Left cardiac atrium (tissue), 4 donors: ENCODE measurements at regions not wholly inside any gene's neighbourhood (a gene's known extent, or its start where the extent isn't known, plus 50 kb on each side); places are given as distances from the start of the nearest gene placed in this dataset.

Experiments
- ATAC-seq, 2 donors: fragments of 200-7000 bp; cut with Tn5 transposase; one replicate each; pipeline ENCODE4 v1.9.1; 2020; ENCODE audit warnings: mild to moderate bottlenecking in 2 of 2, moderate library complexity in 2 of 2
- DNase-seq: peaks from one replicate; pipeline ENCODE4 v3.0.0-alpha.2; 2020
- intact Hi-C, 2 donors: fragments of 100-400 bp; cut with DNase I; formaldehyde crosslinking; loops; one replicate each; pipeline versions ENCODE4 v1.14.1 to v1.15.1; 2022 to 2023
- donor health status: DM: no; HTN: yes; CAD: no.
- donor health status: DM: no; HTN: yes; CAD: no; lungs with severe emphysema.
- donor health status: DM: yes; HTN: yes; CAD: no.
- donor health status: Dilated cardiomyopathy.

GRCh38 chr4:122044501-122044900 is 92.6 kb upstream of the TRPC3 start:
- no peak for DNase-seq
- intact Hi-C loops = no loop called here
- no peak for ATAC-seq

GRCh38 chr4:122041312-122041711 is 89.5 kb upstream of the TRPC3 start:
- ATAC-seq (peak; percentile 90 to 92), DNase-seq (no peak)
- intact Hi-C loops = no loop called here

- intact Hi-C loops = no loop called here
- no peak for ATAC-seq
- no peak for DNase-seq
Measured at GRCh38 chr4:122038896-122039295, 87.0 kb upstream of the TRPC3 start.

GRCh38 chr4:122034619-122035018 is 82.8 kb upstream of the TRPC3 start:
- DNase-seq = no peak
- intact Hi-C loops = no loop called here

GRCh38 chr4:122027203-122027602 is 75.3 kb upstream of the TRPC3 start:
- ATAC-seq = no peak
- intact Hi-C loops = no loop called here
- DNase-seq = no peak

More at GRCh38 chr4:122034619-122035018, 82.8 kb upstream of the TRPC3 start:
- no peak for ATAC-seq

- no peak for DNase-seq
- intact Hi-C loops = no loop called here
- ATAC-seq = peak; percentile 8 to 34
Measured at GRCh38 chr4:122017296-122017695, 65.4 kb upstream of the TRPC3 start.

GRCh38 chr4:122015203-122015602 is 63.3 kb upstream of the TRPC3 start:
- intact Hi-C loops = no loop called here
- DNase-seq (no peak), ATAC-seq (peak in 1 of 2 donors; percentile 64)

GRCh38 chr4:122012735-122013134 is 60.9 kb upstream of the TRPC3 start:
- ATAC-seq = peak in 1 of 2 donors; percentile 82
- intact Hi-C loops = no loop called here
- DNase-seq = no peak

- no peak for DNase-seq
- intact Hi-C loops = no loop called here
- no peak for ATAC-seq
Measured at GRCh38 chr4:122010610-122011009, 58.8 kb upstream of the TRPC3 start.

- no peak for DNase-seq
- intact Hi-C loops = no loop called here
Measured at GRCh38 chr4:122009524-122009923, 57.7 kb upstream of the TRPC3 start.

GRCh38 chr4:122007016-122007415 is 55.2 kb upstream of the TRPC3 start:
- ATAC-seq = no peak
- intact Hi-C loops = no loop called here
- DNase-seq = no peak

More at GRCh38 chr4:122009524-122009923, 57.7 kb upstream of the TRPC3 start:
- no peak for ATAC-seq

GRCh38 chr4:122005064-122005755 is 53.4 kb upstream of the TRPC3 start:
- DNase-seq = no peak
- intact Hi-C loops = no loop called here
- ATAC-seq = peak in 1 of 2 donors; percentile 15

- ATAC-seq (no peak), DNase-seq (no peak)
- intact Hi-C loops = loop anchor here in 1 of 2 donors (5.0 kb wide), 1 partner anchor 149 kb away; the partner anchor contains the start of gene BLTP1
Measured at GRCh38 chr4:122003335-122003734, 51.5 kb upstream of the TRPC3 start.
